Stimulated activated CD8-positive, alpha-beta memory T cell treated with anti-CD3 and anti-CD28 coated beads, Interleukin-7, amount 100 ng/mL, for 1 hour (primary cell): ENCODE measurements at regions not wholly inside any gene's neighbourhood (a gene's known extent, or its start where the extent isn't known, plus 50 kb on each side); places are given as distances from the start of the nearest gene placed in this dataset.
"Not testable (repeated sequence)": the region's sequence is repeated elsewhere in the genome, so short reads cannot be mapped to it uniquely, and the experiment has no call there.

Experiments
- DNase-seq, 2 donors: peaks; one replicate each; pipeline ENCODE4 v3.0.0-alpha.2; 2020; ENCODE audit warnings: low read depth in 2 of 2

DNA sequence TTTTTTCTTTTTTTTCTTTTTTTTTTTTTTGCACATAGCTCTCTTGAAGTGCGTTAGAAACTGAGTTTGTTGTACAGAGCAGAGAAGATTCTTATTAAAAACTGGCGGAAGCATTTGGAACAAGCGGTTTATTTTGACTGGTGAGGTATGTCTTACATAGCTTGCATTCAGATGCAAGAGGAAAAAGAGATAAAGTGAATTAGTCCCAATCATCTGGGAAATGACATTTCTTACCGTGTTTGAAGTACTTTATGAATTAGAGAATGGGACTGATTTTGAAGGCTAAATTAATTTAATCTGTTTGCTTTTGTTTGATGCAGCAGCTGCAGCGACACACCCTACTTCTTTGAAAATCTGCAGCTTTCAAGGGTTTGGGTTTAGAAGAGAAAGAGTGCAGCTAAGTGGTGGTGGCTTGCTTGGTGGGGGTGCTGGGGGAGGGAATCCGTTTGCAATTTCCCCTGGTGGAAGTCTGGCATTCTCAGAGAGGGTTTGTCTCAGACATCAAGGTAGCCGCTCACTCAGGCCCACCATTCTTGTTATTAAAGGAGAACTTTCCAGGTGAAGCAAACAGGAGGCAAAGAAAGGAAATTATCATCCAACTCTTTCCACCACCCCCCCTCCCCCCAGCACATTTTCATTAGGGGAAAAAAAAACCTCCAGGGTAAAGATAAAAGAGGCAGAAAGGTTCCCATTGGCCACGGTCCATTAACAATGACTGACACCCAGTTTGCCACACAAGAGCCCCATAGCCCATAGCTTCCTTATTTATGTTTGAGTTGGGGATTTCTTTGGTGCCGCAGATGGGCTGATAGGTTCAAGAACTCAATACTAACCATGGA lies 231.7 kb downstream of the SKIDA1 start:
- DNase-seq = no peak

GRCh38 chr10:21292763-21293517 lies 232.5 kb downstream of the SKIDA1 start:
- no peak for DNase-seq

DNA sequence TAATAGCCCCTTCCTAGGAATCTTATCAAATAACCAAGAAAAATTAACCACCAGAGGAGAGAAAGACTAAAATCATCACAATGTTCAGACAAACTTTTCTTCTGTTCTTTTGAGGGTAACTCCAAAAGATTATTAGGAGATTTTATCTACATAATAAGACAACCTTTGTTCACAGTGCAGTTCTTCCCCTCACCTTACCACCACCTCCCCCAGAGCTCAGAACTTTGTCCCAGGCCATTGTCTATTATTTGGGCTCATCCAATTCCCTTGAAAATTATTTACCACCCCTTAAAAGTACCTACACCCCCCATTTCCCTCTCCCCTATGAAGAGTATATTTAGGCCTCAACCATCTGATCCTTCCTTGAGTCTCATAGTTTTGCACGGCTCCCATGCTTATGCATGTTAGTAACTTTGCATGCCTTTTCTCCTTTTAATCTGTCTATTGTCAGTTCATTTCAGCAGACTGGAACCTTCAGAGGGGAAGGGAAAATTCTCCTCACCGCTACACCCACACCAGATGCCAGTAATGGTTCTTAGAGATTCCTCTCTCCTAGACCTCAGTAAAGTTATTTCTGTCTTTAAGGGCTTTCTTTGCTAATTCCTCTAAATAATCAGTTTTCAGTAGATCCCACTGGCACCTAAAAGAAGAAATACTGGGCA lies 234.9 kb downstream of the SKIDA1 start:
- no peak for DNase-seq

GRCh38 chr10:21289961-21290360 lies 235.5 kb downstream of the SKIDA1 start:
- DNase-seq = no peak

DNA sequence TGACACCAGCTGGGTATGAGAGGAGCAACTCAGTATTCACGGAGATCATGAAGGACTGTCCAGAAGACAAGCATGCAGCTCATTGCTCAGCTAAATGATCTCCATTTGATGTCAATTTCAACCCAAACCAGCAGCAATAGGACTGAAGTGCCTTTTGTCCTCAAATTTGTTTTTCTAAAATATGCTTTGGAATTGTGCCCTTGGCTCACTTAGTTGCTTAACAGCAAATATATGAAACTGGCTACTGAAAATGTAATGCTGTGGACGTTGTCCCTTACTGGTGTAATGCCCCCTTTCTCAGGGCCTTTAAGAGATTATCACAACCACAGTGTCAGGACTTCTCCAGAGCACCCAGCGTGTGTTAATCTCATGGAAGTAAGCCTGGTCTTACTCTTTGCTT lies 236.2 kb downstream of the SKIDA1 start:
- no peak for DNase-seq

GRCh38 chr10:21285742-21286331 lies 239.6 kb downstream of the SKIDA1 start:
- no peak for DNase-seq

DNA sequence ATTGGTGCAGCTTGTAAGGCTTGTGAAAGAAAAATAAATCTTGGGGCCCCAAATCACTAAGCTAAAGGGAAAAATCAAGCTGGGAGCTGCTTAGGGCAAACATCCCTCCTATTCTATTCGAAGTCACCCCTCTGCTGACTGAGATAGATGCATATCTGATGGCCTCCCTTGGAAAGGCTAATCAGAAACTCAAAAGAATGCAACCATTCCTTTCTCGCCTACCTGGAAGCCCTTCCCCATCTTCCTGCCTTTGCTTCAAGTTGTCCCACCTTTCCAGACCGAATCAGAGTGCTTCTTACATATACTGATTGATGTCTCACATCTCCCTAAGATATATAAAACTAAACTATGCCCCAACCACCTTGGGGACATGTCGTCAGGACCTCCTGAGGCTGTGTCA lies 240.3 kb downstream of the SKIDA1 start:
- no peak for DNase-seq

DNA sequence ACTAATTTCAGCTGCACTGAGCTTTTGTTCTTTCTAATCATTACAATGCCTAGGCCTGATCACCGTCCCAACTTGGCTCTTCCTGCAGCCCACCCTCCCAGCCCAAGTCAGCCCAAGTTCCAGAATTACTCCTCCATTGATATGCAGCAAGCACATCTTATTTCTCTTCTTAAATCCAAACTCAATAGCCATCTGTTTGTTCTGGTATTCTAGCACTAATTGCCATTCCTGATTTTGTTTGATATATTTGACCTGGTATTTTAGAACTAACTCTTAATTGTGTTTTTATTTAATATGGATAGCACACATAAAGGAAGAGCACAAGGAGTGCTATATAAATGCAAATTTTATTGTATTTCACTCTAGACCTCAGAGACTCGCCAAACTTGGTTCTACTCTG lies 241.2 kb downstream of the SKIDA1 start:
- no peak for DNase-seq

DNA sequence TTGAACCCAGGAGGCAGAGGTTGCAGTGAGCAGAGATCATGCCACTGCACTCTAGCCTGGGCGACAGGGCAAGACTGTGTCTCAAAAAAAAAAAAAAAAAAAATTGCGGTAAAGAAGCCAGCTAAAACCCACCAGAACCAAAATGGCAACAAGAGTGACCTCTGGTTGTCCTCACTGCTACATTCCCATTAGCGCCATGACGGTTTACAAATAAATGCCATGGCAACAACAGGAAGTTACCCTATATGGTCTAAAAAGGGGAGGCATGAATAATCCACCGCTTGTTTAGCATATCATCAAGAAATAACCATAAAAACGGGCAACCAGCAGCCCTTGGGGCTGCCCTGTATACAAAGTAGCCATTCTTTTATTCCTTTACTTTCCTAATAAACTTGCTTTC lies 242.4 kb downstream of the SKIDA1 start:
- DNase-seq = not testable (repeated sequence)

- no peak for DNase-seq
These were observed 243.6 kb downstream of the SKIDA1 start for GRCh38 chr10:21281765-21282484.

GRCh38 chr10:21280971-21281572 lies 244.4 kb downstream of the SKIDA1 start:
- no peak for DNase-seq

- DNase-seq = no peak
These were observed 245.4 kb downstream of the SKIDA1 start for GRCh38 chr10:21280037-21280436.

DNA sequence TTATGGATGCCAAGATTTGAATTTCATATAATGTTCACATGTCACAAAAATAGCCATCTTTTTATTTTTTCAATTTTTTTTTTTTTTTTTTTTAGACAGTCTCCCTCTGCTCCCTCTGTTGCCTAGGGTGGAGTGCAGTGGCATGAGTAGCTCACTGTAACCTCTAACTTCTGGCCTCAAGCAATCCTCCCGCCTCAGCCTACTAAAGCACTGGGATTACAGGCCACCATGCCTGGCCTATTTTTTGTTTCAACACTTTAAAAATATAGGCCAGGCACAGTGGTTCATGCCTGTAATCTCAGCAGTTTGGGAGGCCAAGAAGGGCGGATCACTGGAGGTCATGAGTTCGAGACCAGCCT lies 246.3 kb downstream of the SKIDA1 start:
- DNase-seq = no peak

DNA sequence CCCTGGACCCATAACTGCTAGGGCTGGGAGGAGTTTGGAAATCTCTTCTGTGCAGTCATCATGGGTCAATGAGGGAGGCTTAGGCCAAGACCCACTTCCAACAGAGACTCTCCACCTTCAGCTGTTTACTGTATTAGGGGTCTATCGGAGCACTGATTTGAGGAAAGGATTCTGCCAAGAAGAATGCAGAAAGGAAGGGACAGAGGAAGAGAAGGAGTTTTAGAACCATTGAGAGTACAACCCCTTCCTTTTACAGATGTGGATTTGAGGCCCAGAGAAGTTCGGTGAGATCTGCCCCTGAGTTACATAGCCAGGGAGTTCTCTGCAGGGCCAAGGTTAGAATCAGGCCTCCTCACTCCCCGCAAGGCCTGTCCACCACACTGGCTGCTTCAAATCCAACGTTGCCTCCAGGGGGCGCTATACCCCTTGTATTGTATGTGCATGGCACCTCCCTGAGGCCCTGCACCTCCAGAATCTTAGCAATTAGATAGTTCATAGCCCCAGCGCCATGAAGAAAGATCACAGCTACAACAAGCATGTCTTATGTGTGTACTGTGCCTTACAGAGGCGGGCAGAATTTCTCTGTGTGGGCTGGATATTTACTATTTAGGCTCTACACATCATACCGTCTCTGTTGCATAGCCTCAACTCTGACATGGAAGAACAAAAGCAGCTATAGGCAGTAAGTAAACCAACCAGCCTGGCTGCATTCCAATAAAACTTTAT lies 246.8 kb downstream of the SKIDA1 start:
- DNase-seq = peak; percentile 1 to 41

DNA sequence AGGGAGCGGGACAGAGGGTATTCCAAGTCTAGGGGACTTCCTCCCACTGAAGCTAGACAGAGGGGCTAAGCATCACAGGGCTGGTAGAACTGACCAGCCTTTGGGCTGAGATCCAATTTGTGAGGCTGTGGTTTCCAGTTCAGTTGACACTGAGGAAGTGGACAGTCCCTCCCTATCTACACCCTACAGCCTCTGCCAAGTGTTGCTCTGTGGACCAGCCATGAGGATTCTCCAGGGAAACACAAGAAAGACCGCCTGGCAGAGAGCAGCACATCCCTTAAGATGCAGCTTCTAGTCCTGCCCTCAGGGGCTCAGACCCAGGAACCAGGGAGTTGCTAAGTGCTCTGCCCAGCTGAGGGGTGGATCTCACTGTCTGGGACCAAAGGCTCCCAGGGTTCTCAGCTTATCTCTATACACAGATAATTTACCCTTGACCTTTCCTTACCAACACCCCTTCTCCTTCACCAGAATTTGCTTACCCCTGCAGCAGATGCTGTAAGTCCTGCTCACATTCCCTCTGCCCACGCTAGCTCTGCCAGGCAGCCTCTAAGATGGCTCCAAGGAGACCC lies 252.0 kb downstream of the SKIDA1 start:
- no peak for DNase-seq

DNA sequence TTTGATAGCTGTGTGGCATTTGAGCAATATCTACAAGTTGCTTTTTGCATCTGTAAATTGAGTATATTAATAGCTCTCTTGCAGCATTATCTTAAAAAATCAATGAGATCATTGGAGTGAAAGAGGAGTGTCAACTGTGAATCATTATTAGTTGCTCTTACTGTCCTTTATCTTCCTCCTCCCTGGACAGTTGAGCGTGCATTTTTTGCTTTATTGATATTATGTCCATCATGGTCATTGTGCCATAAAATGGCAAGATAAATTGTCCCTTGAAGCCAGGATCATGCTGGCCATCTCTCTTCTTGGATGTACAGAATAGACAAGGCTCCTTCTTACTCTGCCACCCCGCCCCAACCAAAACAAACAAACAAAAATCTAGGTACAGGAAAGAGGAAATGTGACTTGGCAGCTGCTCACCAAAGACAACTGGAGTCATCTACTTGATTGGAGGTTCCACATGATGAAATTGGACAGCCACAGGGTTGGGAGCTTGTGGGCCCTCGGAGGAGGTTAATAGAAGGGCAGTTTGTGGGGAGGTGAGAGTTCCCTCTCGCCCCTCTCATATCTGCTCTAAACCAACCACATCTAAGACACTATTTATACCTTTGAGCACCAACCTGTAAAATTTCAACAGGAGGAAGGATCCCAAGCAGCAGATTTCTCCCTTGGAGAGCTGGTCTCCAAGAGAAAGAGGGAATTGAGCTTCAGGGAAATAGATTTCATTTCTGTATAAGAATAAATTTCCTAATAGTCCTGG lies 252.7 kb downstream of the SKIDA1 start:
- DNase-seq = no peak

GRCh38 chr10:21270976-21271375 lies 254.5 kb downstream of the SKIDA1 start:
- DNase-seq = no peak

DNA sequence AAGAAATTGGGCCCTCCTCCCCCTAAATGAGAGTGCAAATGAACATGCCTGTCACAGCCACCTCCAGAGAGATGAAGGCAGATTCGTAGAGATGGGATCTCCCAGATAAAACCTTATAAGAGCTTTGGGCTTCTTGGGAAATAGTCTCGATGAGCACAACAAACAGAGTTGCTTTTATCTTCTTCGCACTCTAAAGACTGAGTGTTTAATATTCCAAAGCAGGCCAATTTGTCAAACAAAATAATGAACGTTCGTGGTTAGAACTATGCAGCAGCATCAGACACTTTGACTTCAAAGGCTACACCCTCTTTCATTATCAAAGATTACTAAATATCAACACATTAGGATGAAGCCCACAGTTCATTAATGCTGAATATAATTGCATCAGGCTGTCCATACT lies 256.2 kb downstream of the SKIDA1 start:
- DNase-seq = no peak

DNA sequence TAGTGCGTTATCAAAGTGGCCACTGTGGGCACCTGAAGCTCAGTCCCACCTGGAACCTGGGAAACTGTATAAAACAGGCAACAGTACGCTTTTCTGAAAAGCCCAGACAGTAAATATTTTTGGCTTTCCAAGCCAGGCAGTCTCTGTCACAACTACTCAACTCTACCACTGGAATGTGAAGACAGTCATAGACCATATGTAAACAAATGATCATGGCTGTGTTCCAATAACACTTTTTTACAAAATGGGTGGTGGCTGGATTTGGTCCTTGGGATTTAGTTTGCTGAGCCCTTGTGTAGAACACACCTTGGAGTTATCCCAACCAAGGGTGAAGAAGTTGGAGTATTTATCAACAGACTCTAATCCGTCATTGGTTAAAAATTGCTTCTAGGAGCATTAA lies 259.9 kb downstream of the SKIDA1 start:
- DNase-seq = no peak
